SJCRH30 (cell line): ENCODE measurements at regions not wholly inside any gene's neighbourhood (a gene's known extent, or its start where the extent isn't known, plus 50 kb on each side); places are given as distances from the start of the nearest gene placed in this dataset.

ENCODE experiments used
- DNase-seq, 2 experiments: peaks; one replicate each; pipeline ENCODE4 v3.0.0-alpha.2; 2015 to 2020
- H3K27ac ChIP-seq: fragments of 250-450 bp; sonication (Bioruptor Pico); 2 replicates; pipeline ENCODE4 v1.5.1; 2020; ENCODE audit warnings: mild to moderate bottlenecking, moderate library complexity
- H3K27me3 ChIP-seq: fragments of 250-450 bp; sonication (Bioruptor Pico); 2 replicates; pipeline ENCODE4 v1.5.1; 2020; ENCODE audit warnings: mild to moderate bottlenecking, moderate library complexity
- H3K36me3 ChIP-seq: fragments of 250-450 bp; sonication (Bioruptor Pico); 2 replicates; pipeline ENCODE4 v1.5.1; 2020; ENCODE audit warnings: mild to moderate bottlenecking, moderate library complexity
- H3K4me1 ChIP-seq: fragments of 250-450 bp; sonication (Bioruptor Pico); 2 replicates; pipeline ENCODE4 v1.5.1; 2020; ENCODE audit warnings: mild to moderate bottlenecking, moderate library complexity
- H3K4me3 ChIP-seq: fragments of 250-450 bp; sonication (Bioruptor Pico); 2 replicates; pipeline ENCODE4 v1.5.1; 2020; ENCODE audit warnings: mild to moderate bottlenecking, moderate library complexity
- H3K9me3 ChIP-seq: fragments of 250-450 bp; sonication (Bioruptor Pico); replicated peaks from 2 replicates; pipeline ENCODE4 v1.5.1; 2020; ENCODE audit warnings: mild to moderate bottlenecking, moderate library complexity

- Histone ChIP-seq H3K27me3 (no peaks in the 10 kb centered on the region), H3K4me3 (no peak overlapping the region), H3K27ac (no peak overlapping the region), H3K36me3 (no peaks in the 10 kb centered on the region), H3K9me3 (no peaks in the 10 kb centered on the region), H3K4me1 (peaks cover 5% of the 10 kb centered on the region)
- no peak for DNase-seq
These were observed 1188.1 kb downstream of the DTWD2 start for GRCh38 chr5:117800261-117800660.

GRCh38 chr5:117794847-117795246 lies 1193.5 kb downstream of the DTWD2 start:
- H3K4me1 ChIP-seq: no peaks in the 10 kb centered on the region
- no peaks in the 10 kb centered on the region for H3K36me3 ChIP-seq
- DNase-seq: no peak
- H3K4me3 ChIP-seq: no peak overlapping the region
- no peak overlapping the region for H3K27ac ChIP-seq
- no peaks in the 10 kb centered on the region for H3K9me3 ChIP-seq
- no peaks in the 10 kb centered on the region for H3K27me3 ChIP-seq

- no peak overlapping the region for H3K27ac ChIP-seq
- DNase-seq: no peak
- H3K4me1 ChIP-seq: no peaks in the 10 kb centered on the region
- no peak overlapping the region for H3K4me3 ChIP-seq
- H3K27me3 ChIP-seq: no peaks in the 10 kb centered on the region
- no peaks in the 10 kb centered on the region for H3K9me3 ChIP-seq
- H3K36me3 ChIP-seq: no peaks in the 10 kb centered on the region
These were observed 1194.4 kb downstream of the DTWD2 start for GRCh38 chr5:117793963-117794362.

- no peak overlapping the region for H3K4me3 ChIP-seq
- H3K27ac ChIP-seq: no peak overlapping the region
- no peaks in the 10 kb centered on the region for H3K9me3 ChIP-seq
- no peaks in the 10 kb centered on the region for H3K36me3 ChIP-seq
- no peak for DNase-seq
- H3K27me3 ChIP-seq: no peaks in the 10 kb centered on the region
- no peaks in the 10 kb centered on the region for H3K4me1 ChIP-seq
These were observed 1195.9 kb downstream of the DTWD2 start for GRCh38 chr5:117792476-117792875.

- Histone ChIP-seq H3K4me3 (no peak overlapping the region), H3K27me3 (no peaks in the 10 kb centered on the region), H3K36me3 (no peaks in the 10 kb centered on the region), H3K4me1 (no peaks in the 10 kb centered on the region), H3K27ac (no peak overlapping the region), H3K9me3 (no peaks in the 10 kb centered on the region)
- DNase-seq: no peak
These were observed 1199.8 kb downstream of the DTWD2 start for GRCh38 chr5:117788596-117788995.

GRCh38 chr5:117779171-117779570 lies 1204.5 kb upstream of the SEMA6A start:
- H3K4me3 ChIP-seq: no peak overlapping the region
- DNase-seq: no peak
- H3K4me1 ChIP-seq: no peaks in the 10 kb centered on the region
- no peak overlapping the region for H3K27ac ChIP-seq
- H3K27me3 ChIP-seq: no peaks in the 10 kb centered on the region
- no peaks in the 10 kb centered on the region; the same call in 1 of the 2 replicates for H3K9me3 ChIP-seq
- H3K36me3 ChIP-seq: no peaks in the 10 kb centered on the region

GRCh38 chr5:117776977-117777376 lies 1202.4 kb upstream of the SEMA6A start:
- H3K27ac ChIP-seq: no peak overlapping the region
- no peaks in the 10 kb centered on the region for H3K36me3 ChIP-seq
- no peaks in the 10 kb centered on the region; the same call in 1 of the 2 replicates for H3K9me3 ChIP-seq
- DNase-seq: no peak
- H3K27me3 ChIP-seq: no peaks in the 10 kb centered on the region
- no peak overlapping the region for H3K4me3 ChIP-seq
- no peaks in the 10 kb centered on the region for H3K4me1 ChIP-seq

GRCh38 chr5:117769877-117770276 lies 1195.3 kb upstream of the SEMA6A start:
- no peaks in the 10 kb centered on the region for H3K27me3 ChIP-seq
- no peaks in the 10 kb centered on the region for H3K36me3 ChIP-seq
- no peak overlapping the region for H3K4me3 ChIP-seq
- H3K4me1 ChIP-seq: peaks cover 5% of the 10 kb centered on the region
- no peak overlapping the region for H3K27ac ChIP-seq
- DNase-seq: peak; percentile 54 to 71
- H3K9me3 ChIP-seq: peaks cover 3% of the 10 kb centered on the region

- H3K27me3 ChIP-seq: no peaks in the 10 kb centered on the region
These were observed 1188.6 kb upstream of the SEMA6A start for GRCh38 chr5:117763271-117763670.

GRCh38 chr5:117761186-117761585 lies 1186.6 kb upstream of the SEMA6A start:
- Histone ChIP-seq H3K4me3 (no peak overlapping the region), H3K27me3 (no peaks in the 10 kb centered on the region), H3K9me3 (no peaks in the 10 kb centered on the region), H3K27ac (no peak overlapping the region), H3K4me1 (no peaks in the 10 kb centered on the region), H3K36me3 (no peaks in the 10 kb centered on the region)
- peak in 1 of 2 experiments; percentile 2 for DNase-seq

More at GRCh38 chr5:117763271-117763670, 1188.6 kb upstream of the SEMA6A start:
- Histone ChIP-seq H3K4me1 (no peaks in the 10 kb centered on the region), H3K9me3 (peaks cover 3% of the 10 kb centered on the region; the same call in 1 of the 2 replicates), H3K27ac (no peak overlapping the region), H3K4me3 (no peak overlapping the region), H3K36me3 (no peaks in the 10 kb centered on the region)
- DNase-seq: no peak

GRCh38 chr5:117759849-117760499 lies 1185.4 kb upstream of the SEMA6A start:
- Histone ChIP-seq H3K27me3 (no peaks in the 10 kb centered on the region), H3K27ac (no peak overlapping the region), H3K9me3 (no peaks in the 10 kb centered on the region), H3K4me1 (no peaks in the 10 kb centered on the region), H3K36me3 (no peaks in the 10 kb centered on the region), H3K4me3 (no peak overlapping the region)
- no peak for DNase-seq

GRCh38 chr5:117752403-117752802 lies 1177.8 kb upstream of the SEMA6A start:
- no peaks in the 10 kb centered on the region for H3K36me3 ChIP-seq
- DNase-seq: no peak
- no peaks in the 10 kb centered on the region for H3K27me3 ChIP-seq

GRCh38 chr5:117748336-117748735 lies 1173.7 kb upstream of the SEMA6A start:
- H3K27ac ChIP-seq: no peak overlapping the region
- H3K36me3 ChIP-seq: no peaks in the 10 kb centered on the region
- DNase-seq: no peak
- H3K27me3 ChIP-seq: no peaks in the 10 kb centered on the region
- no peaks in the 10 kb centered on the region for H3K4me1 ChIP-seq
- no peaks in the 10 kb centered on the region for H3K9me3 ChIP-seq
- H3K4me3 ChIP-seq: no peak overlapping the region

More at GRCh38 chr5:117752403-117752802, 1177.8 kb upstream of the SEMA6A start:
- H3K4me1 ChIP-seq: no peaks in the 10 kb centered on the region
- H3K4me3 ChIP-seq: no peak overlapping the region
- H3K9me3 ChIP-seq: no peaks in the 10 kb centered on the region
- no peak overlapping the region for H3K27ac ChIP-seq

GRCh38 chr5:117743337-117743736 lies 1168.7 kb upstream of the SEMA6A start:
- no peak overlapping the region for H3K4me3 ChIP-seq
- H3K4me1 ChIP-seq: no peaks in the 10 kb centered on the region
- no peak for DNase-seq
- H3K9me3 ChIP-seq: no peaks in the 10 kb centered on the region
- H3K27ac ChIP-seq: no peak overlapping the region
- no peaks in the 10 kb centered on the region for H3K36me3 ChIP-seq
- H3K27me3 ChIP-seq: no peaks in the 10 kb centered on the region

- Histone ChIP-seq H3K36me3 (no peaks in the 10 kb centered on the region), H3K9me3 (no peaks in the 10 kb centered on the region), H3K4me3 (no peak overlapping the region), H3K27me3 (no peaks in the 10 kb centered on the region), H3K4me1 (no peaks in the 10 kb centered on the region), H3K27ac (no peak overlapping the region)
- no peak for DNase-seq
These were observed 1167.1 kb upstream of the SEMA6A start for GRCh38 chr5:117741655-117742206.

- Histone ChIP-seq H3K4me3 (no peak overlapping the region), H3K27ac (no peak overlapping the region), H3K4me1 (no peaks in the 10 kb centered on the region), H3K36me3 (no peaks in the 10 kb centered on the region), H3K9me3 (no peaks in the 10 kb centered on the region), H3K27me3 (no peaks in the 10 kb centered on the region)
- no peak for DNase-seq
These were observed 1165.6 kb upstream of the SEMA6A start for GRCh38 chr5:117740268-117740667.
